NCI-H774 (cell line): ENCODE measurements at regions not wholly inside any gene's neighbourhood (a gene's known extent, or its start where the extent isn't known, plus 50 kb on each side); places are given as distances from the start of the nearest gene placed in this dataset.

Experiments used
- DNase-seq: peaks from one replicate; lab custom pipeline; 2025; lab: John Stamatoyannopoulos, UW

- no peak for DNase-seq
These were observed 247.0 kb upstream of the SESN3 start for GRCh38 chr11:95478003-95478402.

DNA sequence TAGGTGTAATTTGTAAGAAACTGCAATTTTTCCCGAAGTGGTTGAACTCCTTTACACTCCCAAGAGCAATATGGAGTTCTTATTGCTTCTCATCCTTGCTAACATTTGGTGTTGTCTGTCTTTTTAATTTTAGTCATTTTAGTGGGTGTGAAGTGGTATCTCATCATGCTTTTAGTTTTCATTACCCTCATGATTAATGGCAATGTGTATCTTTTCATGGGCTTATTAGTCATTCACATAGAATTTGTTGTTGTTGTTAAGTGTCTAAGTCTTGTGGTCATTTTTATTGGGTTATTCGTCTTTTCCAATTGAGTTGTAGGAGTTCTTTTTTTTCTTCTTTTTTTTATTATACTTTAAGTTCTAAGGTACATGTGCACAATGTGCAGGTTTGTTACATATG lies 238.3 kb upstream of the SESN3 start:
- DNase-seq, result no peak

- no peak for DNase-seq
These were observed 235.4 kb upstream of the SESN3 start for GRCh38 chr11:95466416-95466815.

GRCh38 chr11:95465887-95466286 lies 234.9 kb upstream of the SESN3 start:
- DNase-seq, result no peak

DNA sequence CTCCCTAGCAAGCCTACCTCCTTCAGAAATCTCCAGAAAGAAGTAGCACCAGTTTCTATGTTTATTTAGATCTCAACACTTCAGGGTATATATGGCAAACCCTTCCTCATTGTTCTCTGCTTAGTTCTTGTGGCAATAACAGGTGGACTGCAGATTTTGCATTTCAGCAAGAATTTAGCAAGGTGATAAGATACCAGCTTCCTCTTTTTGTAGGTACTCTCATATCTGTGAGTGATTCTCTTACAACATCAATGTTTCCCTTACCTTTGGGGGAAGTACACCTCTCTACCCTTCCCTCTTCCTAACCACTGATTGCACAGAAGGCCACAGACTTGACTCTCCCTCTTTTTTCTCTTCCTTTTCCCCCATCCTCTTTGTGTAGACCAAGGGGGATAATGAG lies 230.9 kb upstream of the SESN3 start:
- DNase-seq, result no peak

DNA sequence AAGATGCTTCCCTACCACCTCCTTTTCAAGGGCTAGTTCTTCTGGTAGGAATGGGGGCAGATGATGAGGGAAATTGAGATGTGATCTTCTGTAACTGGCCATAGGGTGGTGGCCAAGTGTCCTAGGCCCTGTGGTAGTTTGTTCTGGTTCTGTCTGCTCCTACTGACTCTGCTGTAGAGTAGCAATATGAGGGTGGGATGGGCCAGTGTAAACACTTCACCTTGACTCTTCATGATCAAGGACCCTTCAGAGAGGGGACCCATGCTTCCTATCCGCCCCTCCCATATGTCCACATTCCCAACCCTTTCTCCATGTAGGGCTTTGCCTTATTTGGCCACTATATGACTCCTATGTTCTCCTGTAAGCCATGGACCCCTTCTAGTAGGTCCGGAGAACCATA lies 230.3 kb upstream of the SESN3 start:
- DNase-seq, result no peak

GRCh38 chr11:95459291-95460042 lies 228.5 kb upstream of the SESN3 start:
- no peak for DNase-seq

- DNase-seq, result no peak
These were observed 225.9 kb upstream of the SESN3 start for GRCh38 chr11:95456714-95457491.

DNA sequence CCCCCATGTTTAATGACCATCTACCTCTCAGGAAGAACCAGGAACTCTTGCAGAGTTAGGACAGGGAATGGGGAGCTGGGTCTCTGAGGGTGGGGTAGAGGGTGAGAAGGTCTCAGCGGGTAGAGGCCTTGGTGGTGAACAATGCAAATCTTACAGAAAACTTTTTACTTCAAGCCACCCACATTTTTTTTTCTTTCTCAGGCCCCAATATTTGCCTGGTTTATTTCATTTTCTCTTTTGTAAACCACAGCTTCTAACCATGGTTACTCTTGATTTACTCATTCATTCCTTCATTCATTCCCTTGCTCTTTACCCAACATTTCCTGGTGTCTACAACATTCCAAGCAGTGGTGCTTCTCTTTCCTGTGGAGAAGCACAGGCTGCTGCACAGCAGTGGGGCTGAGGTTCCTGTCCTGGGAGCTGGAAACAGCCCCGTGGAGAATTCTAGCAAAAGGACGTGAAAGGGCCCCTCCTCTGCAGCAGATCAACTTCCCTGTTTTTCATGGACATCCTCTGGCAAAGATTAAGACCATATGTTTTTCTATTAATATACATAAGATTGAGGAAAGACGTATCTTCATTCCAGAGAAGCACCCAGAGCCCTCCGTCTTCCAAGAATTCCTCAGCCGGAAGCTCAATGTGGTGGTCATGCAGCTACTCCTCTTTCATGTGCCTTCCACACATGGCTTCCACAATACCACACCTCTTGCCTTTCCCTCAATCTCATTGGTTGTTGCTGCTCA lies 224.4 kb upstream of the SESN3 start:
- no peak for DNase-seq

- DNase-seq, result no peak
These were observed 222.7 kb upstream of the SESN3 start for GRCh38 chr11:95453616-95454171.

- DNase-seq, result no peak
These were observed 220.7 kb upstream of the SESN3 start for GRCh38 chr11:95451682-95452081.

DNA sequence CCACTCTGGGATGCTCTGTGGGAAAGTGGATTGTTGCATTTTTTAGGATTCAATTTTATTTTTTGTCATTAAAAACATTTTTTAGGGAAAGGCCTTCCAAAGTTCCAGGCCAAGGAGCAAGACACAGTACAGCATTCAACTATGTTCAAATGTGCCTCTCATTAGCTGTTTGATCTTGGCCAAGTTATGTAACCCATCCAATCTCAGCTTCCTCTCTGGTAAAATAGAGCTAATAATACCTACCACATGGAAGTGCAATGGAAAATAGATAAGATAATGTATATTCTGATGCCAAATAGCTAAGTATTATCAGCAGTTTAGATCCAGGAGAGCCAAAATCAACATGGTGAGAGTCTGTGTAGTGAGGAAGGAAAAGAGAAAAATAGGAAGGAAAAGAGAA lies 220.3 kb upstream of the SESN3 start:
- no peak for DNase-seq

DNA sequence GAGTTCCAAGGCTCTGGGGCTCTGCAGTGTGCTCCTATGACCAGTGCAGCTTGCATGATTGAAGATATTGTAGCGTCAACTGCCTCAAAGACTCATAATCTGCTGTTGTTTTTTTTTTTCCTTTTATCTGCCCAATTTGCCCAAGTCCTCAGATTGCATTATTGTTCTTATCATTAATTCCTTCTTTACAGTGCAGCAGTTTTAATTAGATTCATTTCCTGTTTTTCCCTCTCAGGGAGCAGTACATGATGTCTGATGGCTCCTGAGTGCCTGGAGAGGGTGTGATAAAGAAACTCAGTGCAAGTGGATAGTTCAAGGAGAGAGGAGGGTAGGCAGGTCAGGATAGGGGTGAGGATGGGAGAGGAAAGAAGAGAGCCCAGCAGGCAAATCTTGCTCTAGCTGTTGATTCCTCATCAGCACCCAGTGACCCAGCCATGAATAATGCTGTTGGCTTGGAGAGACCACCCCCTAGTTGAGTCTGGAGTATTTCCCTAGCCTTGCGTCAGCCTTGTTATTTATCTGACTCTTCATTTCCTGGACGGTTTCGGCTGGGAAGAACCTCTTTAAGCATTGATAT lies 219.6 kb upstream of the SESN3 start:
- no peak for DNase-seq

GRCh38 chr11:95445746-95446333 lies 214.8 kb upstream of the SESN3 start:
- no peak for DNase-seq

DNA sequence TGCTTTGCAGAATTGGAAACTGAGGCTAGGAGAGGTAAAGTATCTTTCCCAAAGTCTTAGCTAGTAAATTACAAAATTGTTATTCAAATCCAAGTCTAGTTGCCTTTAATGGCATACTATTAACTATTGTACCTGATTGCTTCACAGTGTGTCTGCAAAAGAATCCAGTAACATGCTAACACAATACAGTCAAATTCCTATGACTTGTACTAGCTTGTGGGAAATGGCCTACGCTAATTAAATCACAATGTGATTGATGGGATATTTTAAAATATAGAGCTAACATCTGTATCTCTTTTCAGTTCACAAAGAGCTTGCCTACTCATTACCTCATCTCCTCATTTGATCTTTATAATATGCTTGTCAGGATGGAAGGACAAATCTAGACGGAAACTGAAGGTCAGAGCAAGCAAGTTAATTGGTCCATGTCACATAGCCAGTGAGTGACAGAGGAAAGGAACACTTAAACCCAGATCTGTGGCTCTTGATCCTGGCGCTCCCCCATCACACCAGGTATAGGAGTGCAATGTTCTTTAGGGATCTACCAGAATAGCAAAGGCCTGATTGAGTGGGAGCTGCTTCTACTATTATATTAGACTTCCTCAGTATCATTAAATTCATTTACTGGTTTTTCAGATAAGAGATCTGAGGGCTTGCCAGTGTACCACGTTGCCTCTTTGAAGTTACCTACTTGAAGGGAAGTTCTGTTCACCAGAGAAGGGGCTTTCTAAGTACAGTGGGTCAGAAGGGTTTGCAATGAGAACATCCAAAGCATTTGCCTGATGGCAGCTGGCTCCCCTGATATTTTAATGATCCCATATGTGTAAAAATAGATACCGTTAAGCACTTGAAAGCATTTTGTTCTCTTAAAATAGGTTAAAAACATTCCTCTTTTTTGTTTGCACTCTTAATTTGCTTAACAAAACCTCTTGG lies 213.6 kb upstream of the SESN3 start:
- no peak for DNase-seq

DNA sequence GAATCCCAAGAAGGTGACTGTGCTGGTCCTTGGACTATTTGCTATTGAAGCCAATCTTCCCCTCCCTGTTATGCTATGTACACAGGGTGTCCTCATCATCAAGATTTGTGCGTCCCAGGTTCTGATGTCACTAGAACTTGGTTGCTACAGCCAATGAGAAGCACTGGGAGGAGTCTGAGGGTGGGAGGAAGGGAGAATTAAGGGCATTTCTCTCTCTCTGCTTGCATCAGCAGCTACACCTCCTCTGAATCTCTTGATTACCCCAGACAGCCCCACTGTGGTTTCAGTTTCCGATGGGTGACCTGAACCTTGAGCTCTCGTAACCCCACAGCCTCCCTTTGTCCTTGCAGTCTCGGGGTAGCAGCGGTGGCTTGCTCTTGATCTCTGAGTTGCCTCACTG lies 212.4 kb upstream of the SESN3 start:
- no peak for DNase-seq

GRCh38 chr11:95442531-95443050 lies 211.6 kb upstream of the SESN3 start:
- DNase-seq, result no peak

GRCh38 chr11:95435628-95436353 lies 204.8 kb upstream of the SESN3 start:
- DNase-seq, result no peak

- DNase-seq, result no peak
These were observed 204.2 kb upstream of the SESN3 start for GRCh38 chr11:95435192-95435591.
